Adrenal gland (tissue), 9 donors: ENCODE measurements at regions not wholly inside any gene's neighbourhood (a gene's known extent, or its start where the extent isn't known, plus 50 kb on each side); places are given as distances from the start of the nearest gene placed in this dataset.

Source experiments
- DNase-seq, 7 donors: peaks; one replicate each; pipeline ENCODE4 v3.0.0-alpha.2; 2019 to 2020
- H3K27ac ChIP-seq, 5 donors: fragments of 200-600 bp; sonication (generic) in 4 of 5; 1 replicate in 3 of 5; 2 replicates in 2 of 5; pipeline versions ENCODE4 v1.5.1 to v1.8.0; 2016 to 2020; ENCODE audit warnings: mild to moderate bottlenecking in 1 of 5
- H3K27me3 ChIP-seq: fragments of 200-600 bp; 2 replicates; pipeline ENCODE4 v1.8.0; 2021
- H3K36me3 ChIP-seq, 2 donors: fragments of 200-600 bp; replicated peaks in 1 of 2; 1 replicate in 1 of 2; 2 replicates in 1 of 2; pipeline versions ENCODE4 v1.5.1 to v1.8.0; 2018 to 2022
- H3K4me1 ChIP-seq, 2 donors: fragments of 200-600 bp; replicated peaks in 1 of 2; 1 replicate in 1 of 2; 2 replicates in 1 of 2; pipeline versions ENCODE4 v1.5.1 to v1.8.0; 2018 to 2021
- H3K4me3 ChIP-seq, 4 donors: fragments of 200-600 bp; sonication (generic) in 3 of 4; one replicate each; pipeline ENCODE4 v1.5.1; 2016 to 2018
- H3K9me3 ChIP-seq, 3 donors: fragments of 200-600 bp; sonication (generic) in 1 of 3; replicated peaks in 1 of 3; 1 replicate in 2 of 3; 2 replicates in 1 of 3; pipeline versions ENCODE4 v1.5.1 to v1.8.0; 2016 to 2021
- POLR2A ChIP-seq, 2 donors: fragments of 450-650 bp; IDR thresholded peaks; one replicate each; pipeline ENCODE4 v1.6.1; 2017; ENCODE audit warnings: antibody characterized with exemption in 2 of 2, mild to moderate bottlenecking in 2 of 2, moderate library complexity in 1 of 2
- WGBS, 4 donors: extraction: QIAGEN DNeasy Blood & Tissue Kit in 2 of 4; methylation state at CpG; one replicate each; pipeline versions ENCODE4 v1.1.5 to v1.1.7; 2013 to 2017; 5-methylcytosine and 5-hydroxymethylcytosine counted together
- intact Hi-C, 2 donors: fragments of 100-400 bp; cut with DNase I; formaldehyde crosslinking; loops; one replicate each; pipeline versions ENCODE4 v1.14.1 to v1.15.0; 2022 to 2023
- TF ChIP-seq, protein P1 (sequence below), 6 experiments: fragments of 450-650 bp in 4 of 6; fragments of 200-600 bp in 2 of 6; sonication (generic) in 1 of 6; IDR thresholded peaks; 1 replicate in 5 of 6; 2 replicates in 1 of 6; pipeline versions ENCODE4 v1.5.1 to v1.8.0; 2016 to 2021; ENCODE audit warnings: antibody characterized with exemption in 6 of 6, mild to moderate bottlenecking in 2 of 6, moderate library complexity in 1 of 6
- donor health status: healthy with polysubstance abuse.
- donor health status: Bipolar disorder and iron deficiency.
- donor health status: DM: yes; HTN: yes; CAD: no.
- donor health status: DM: no; HTN: no; CAD: no.
- donor health status: DM: no; HTN: no; CAD: no.

DNA sequence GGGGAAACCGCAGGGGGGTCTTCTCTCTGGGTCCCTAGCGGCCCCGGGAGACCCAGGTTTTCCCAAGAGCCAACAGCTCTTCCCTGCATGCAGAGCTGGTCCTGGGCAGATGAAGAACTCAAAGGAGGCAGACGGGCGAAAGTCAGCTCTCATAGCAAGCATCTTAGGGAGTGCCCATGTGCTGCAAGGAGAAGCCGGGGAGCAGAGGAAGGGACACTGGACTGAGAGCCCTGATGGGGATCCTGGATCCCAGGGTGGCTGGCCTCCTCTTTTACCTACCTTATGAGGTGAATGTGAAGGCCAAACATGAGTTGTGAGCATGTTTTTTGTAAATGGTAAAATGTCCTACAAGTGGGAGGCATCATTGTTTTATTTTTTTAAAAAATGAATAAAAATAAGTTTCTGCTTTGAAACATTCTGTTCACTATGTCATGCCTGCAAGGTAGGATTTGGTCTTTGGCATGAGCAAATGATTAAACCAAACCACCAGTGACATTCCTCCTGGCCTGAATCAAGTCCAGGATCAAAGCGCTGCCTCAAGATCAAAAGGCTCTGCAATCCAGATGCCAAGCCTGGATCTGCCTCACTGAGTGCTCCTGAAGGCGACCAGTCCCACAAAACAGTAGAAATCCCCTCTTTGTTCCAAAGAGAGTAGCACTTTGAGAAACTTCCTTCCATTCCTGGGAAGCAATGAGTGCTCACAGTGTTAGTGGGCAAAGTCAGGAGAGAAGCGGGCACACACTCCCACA lies 92.2 kb upstream of the SERP2 start:
- no peaks in the 10 kb centered on the region for H3K36me3 ChIP-seq
- 80 to 88% (median 84%) methylated on average over 9 of the region's 9 CpGs for WGBS, 4 donors

GRCh38 chr13:44283600-44283999 lies 90.0 kb upstream of the SERP2 start:
- no peaks in the 10 kb centered on the region for H3K9me3 ChIP-seq
- H3K27ac ChIP-seq = no peak overlapping the region
- no peak for DNase-seq
- TF ChIP-seq POLR2A (IDR thresholded peaks at IDR 0.05) = no peak
- TF ChIP-seq, protein P1, sequence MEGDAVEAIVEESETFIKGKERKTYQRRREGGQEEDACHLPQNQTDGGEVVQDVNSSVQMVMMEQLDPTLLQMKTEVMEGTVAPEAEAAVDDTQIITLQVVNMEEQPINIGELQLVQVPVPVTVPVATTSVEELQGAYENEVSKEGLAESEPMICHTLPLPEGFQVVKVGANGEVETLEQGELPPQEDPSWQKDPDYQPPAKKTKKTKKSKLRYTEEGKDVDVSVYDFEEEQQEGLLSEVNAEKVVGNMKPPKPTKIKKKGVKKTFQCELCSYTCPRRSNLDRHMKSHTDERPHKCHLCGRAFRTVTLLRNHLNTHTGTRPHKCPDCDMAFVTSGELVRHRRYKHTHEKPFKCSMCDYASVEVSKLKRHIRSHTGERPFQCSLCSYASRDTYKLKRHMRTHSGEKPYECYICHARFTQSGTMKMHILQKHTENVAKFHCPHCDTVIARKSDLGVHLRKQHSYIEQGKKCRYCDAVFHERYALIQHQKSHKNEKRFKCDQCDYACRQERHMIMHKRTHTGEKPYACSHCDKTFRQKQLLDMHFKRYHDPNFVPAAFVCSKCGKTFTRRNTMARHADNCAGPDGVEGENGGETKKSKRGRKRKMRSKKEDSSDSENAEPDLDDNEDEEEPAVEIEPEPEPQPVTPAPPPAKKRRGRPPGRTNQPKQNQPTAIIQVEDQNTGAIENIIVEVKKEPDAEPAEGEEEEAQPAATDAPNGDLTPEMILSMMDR (IDR thresholded peaks at IDR 0.05) = no peak
- WGBS, 4 donors = 64 to 80% (median 70%) methylated on average over 2 of the region's 2 CpGs
- H3K27me3 ChIP-seq = no peaks in the 10 kb centered on the region
- H3K4me1 ChIP-seq = no peaks in the 10 kb centered on the region
- no peak overlapping the region for H3K4me3 ChIP-seq
- H3K36me3 ChIP-seq = no peaks in the 10 kb centered on the region
- intact Hi-C loops = no loop called here

More for the DNA sequence above, 92.2 kb upstream of the SERP2 start:
- intact Hi-C loops = no loop called here
- DNase-seq = no peak
- Histone ChIP-seq H3K4me3 (no peak overlapping the region), H3K4me1 (no peaks in the 10 kb centered on the region), H3K27me3 (no peaks in the 10 kb centered on the region), H3K9me3 (no peaks in the 10 kb centered on the region), H3K27ac (no peak overlapping the region)
- TF ChIP-seq POLR2A (IDR thresholded peaks at IDR 0.05) = no peak
- TF ChIP-seq, protein P1 (IDR thresholded peaks at IDR 0.05) = no peak

- Histone ChIP-seq H3K36me3 (no peaks in the 10 kb centered on the region), H3K27ac (no peak overlapping the region), H3K9me3 (no peaks in the 10 kb centered on the region), H3K4me3 (no peak overlapping the region), H3K27me3 (no peaks in the 10 kb centered on the region), H3K4me1 (no peaks in the 10 kb centered on the region)
- 51 to 69% (median 64%) methylated on average over 5 of the region's 5 CpGs for WGBS, 4 donors
- intact Hi-C loops = no loop called here
- DNase-seq = no peak
- no peak for TF ChIP-seq POLR2A (IDR thresholded peaks at IDR 0.05)
These were observed 85.7 kb upstream of the SERP2 start for GRCh38 chr13:44287958-44288357.

DNA sequence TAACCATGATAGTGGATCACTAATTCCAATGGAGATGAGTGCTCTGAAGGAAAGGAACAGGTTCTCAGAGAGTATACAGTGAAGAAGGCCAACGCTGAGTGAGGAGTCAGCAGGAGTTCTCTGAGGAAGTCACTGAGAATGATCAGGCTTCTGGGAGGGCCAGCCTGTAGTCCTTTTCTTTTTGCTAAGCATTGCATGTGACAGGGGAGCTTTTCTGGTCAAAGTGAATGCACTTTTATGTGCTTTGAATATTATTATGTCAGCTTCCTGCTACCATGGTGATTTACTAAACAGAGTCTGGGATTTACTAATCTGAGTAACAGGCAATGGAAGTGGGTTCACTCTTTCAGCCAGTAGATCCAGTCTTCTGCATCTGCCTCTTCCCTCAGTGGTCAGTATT lies 81.1 kb upstream of the SERP2 start:
- no peak for DNase-seq
- WGBS, 4 donors = 76 to 100% (median 87%) methylated on average over 1 of the region's 1 CpG
- no peaks in the 10 kb centered on the region for H3K9me3 ChIP-seq
- intact Hi-C loops = no loop called here
- H3K4me3 ChIP-seq = no peak overlapping the region
- peaks cover 0 to 9% of the 10 kb centered on the region in 2 donors for H3K4me1 ChIP-seq
- H3K27ac ChIP-seq = no peak overlapping the region
- no peaks in the 10 kb centered on the region for H3K36me3 ChIP-seq
- TF ChIP-seq, protein P1 (IDR thresholded peaks at IDR 0.05) = no peak
- no peaks in the 10 kb centered on the region for H3K27me3 ChIP-seq

DNA sequence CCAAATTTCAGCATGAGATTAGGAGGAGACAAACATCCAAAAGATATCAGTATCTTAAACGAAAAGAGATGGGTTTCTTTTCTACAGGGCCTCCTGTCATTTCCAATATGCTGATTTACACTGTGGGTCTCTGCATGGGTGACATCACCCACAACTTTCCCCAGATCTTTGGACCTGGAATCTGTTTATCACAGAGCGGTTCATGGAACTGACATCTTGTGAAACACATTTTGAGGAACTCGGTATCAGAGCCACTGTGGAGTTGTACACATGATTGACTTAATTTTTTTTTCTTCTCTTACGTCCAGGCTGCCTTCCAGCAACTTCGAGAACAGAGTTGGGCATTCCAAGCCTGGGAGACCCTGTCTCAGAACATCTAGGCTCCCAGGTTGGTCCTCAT lies 80.2 kb upstream of the SERP2 start:
- no peaks in the 10 kb centered on the region for H3K27me3 ChIP-seq
- no peaks in the 10 kb centered on the region for H3K9me3 ChIP-seq
- DNase-seq = no peak
- no peak overlapping the region for H3K27ac ChIP-seq
- intact Hi-C loops = no loop called here
- H3K4me3 ChIP-seq = no peak overlapping the region
- H3K4me1 ChIP-seq = peaks cover 0 to 9% of the 10 kb centered on the region in 2 donors
- TF ChIP-seq POLR2A (IDR thresholded peaks at IDR 0.05) = no peak
- TF ChIP-seq, protein P1 (IDR thresholded peaks at IDR 0.05) = no peak
- 86 to 91% (median 88%) methylated on average over 5 of the region's 5 CpGs for WGBS, 4 donors
- H3K36me3 ChIP-seq = no peaks in the 10 kb centered on the region
